IPS DF 19.7 (cell line): ENCODE measurements at regions not wholly inside any gene's neighbourhood (a gene's known extent, or its start where the extent isn't known, plus 50 kb on each side); places are given as distances from the start of the nearest gene placed in this dataset.
"Not testable (repeated sequence)": the region's sequence is repeated elsewhere in the genome, so short reads cannot be mapped to it uniquely, and the experiment has no call there.

Source experiments
- DNase-seq: peaks from one replicate; pipeline ENCODE4 v3.0.0-alpha.2; 2013; ENCODE audit warnings: low read depth, low spot score

DNA sequence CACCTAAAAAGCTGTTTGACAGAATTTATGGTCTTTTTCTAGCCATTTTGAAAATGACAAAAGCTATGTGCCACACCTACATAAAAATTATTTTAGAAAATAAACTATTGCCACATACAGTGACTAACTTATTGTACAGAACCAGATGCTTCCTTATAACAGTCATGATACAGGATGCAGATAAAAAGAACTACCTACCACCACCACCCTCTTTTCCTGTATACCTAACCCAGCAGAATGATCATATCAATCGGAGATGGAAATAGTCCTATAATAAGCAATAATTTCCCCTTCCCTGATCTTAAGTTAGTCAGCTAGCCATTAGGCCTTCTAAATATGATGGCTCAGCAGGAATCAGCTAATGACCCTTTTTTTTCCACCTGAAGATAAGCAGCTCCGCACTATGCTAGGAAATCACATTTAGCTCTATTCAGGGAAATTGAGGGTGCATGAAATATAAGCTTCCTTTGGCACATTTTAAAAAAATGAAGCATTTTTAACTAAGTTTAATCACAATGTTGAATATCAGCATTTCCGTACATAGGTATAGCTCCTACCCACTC, 155.5 kb upstream of the SETMAR start:
- no peak for DNase-seq

DNA sequence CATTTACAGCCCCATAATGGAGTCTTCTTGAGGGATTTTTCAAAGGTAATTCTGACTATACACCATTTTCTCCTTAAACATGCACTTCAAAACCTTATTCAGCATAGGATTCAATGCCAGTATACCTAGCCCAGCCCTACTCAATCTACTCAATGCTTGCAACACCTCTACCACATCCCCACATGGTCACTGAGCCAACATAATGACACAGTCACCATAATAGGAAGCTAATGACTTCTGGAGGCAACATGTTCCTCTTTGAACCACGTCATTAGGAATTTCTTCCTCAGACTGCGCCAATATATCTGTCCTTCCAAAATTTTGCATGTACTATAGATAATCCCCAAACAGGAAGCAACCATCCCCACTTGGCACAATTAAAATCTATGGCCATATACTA, 153.9 kb upstream of the SETMAR start:
- no peak for DNase-seq

GRCh38 chr3:4150816-4151215, 152.4 kb upstream of the SETMAR start:
- DNase-seq = no peak

DNA sequence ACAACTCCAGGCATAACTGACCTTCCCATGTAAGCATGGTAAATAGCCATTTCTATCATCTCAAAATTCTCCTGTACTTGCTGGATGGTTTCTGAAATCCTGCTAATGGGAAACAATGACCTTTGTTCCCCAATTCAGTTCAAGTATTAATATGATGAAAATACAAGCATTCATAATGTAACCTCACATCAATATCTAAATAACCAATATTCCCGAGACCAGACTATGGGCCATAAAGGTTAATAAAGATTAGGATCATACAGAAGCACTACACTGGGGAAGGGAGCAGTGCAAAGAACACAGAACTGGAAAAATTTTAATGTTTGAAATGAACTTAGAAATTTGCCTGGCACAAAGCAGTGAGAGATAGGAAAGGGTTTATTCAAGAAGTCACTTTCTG, 151.3 kb upstream of the SETMAR start:
- DNase-seq = no peak

DNA sequence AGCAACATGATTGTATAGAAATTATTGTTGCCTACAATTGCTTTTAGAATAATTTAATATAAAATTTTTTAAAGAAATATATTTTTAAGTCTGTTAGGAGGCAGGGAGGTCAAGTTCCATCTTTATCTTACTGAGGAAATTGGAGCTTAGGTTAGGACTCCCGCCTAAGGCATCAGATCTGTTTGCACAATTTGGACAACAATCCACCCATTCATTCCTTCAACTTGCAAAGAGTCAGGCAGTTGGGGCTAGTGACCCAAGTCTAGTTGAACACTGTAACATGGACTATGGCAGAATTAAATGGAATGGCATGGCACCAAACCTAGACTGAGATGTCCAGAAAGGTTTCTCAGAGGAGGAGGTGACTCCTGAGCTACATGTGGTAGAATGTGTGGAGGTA, 149.4 kb upstream of the SETMAR start:
- DNase-seq = no peak

- no peak for DNase-seq
Measured at GRCh38 chr3:4158329-4158728, 144.8 kb upstream of the SETMAR start.

GRCh38 chr3:4162096-4162495, 141.1 kb upstream of the SETMAR start:
- DNase-seq = no peak

DNA sequence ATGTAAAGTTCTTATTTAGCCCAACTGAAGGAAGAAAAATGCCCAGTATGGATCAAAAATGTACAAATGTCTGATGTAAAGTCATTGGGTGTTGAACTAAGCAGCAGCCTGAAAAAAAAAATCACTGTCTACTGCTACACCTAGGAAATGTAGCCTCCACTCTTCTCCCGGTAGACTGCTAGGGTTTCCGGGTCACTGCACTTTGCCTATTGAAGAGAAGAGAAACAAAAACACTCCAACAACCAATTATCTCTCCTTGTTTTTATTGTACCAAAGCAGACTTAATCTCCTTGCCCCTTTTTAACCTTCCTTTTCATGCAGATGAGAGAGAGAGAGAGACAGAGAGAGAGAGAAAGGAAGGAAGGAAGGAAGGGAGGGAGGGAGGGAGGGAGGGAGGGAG, 140.2 kb upstream of the SETMAR start:
- DNase-seq = no peak

- no peak for DNase-seq
Measured at GRCh38 chr3:4166540-4166939, 136.6 kb upstream of the SETMAR start.

GRCh38 chr3:4167230-4167629, 135.9 kb upstream of the SETMAR start:
- DNase-seq = not testable (repeated sequence)

- DNase-seq = no peak
Measured at GRCh38 chr3:4174791-4175190, 128.4 kb upstream of the SETMAR start.

GRCh38 chr3:4191971-4192370, 111.2 kb upstream of the SETMAR start:
- no peak for DNase-seq

- no peak for DNase-seq
Measured at GRCh38 chr3:4195006-4195405, 108.2 kb upstream of the SETMAR start.

- DNase-seq = no peak
Measured at GRCh38 chr3:4196506-4197147, 106.5 kb upstream of the SETMAR start.

DNA sequence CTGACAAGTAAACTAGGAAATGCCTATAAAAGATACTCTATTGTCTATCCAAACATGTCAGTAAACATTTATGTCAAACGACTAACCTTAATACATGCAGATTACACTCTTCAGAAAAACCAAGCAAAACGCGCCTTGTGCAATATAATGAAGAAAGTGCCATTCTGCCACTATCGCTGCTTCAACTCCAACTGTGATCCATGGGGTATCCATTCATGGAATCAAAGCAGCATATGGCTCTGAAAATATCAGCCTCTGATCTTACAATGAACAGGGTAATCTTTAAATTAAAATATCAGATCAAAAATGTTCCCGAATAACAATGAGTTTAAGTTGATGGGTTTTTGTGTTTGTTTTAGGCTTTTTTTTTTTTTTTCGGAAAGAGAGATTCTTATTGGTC, 105.5 kb upstream of the SETMAR start:
- no peak for DNase-seq

DNA sequence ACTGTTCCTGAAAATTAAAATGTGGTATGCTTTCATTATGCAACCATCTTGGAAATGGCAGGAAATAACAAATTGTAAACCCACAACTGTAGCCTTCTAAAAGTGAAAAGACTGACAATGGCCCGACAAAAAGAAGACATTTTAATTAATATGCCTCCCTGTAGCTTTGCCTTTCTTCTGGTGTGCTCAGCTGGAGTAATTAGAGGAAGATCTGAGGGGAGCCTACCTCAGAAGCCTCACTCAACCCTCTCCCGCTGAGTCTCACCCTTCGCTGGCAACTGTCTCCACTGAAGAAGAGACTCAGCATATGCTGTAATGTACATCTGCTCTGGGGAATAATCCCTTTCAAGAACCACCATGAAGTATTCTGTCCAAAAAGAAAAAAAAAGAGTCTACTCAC, 104.7 kb upstream of the SETMAR start:
- no peak for DNase-seq

DNA sequence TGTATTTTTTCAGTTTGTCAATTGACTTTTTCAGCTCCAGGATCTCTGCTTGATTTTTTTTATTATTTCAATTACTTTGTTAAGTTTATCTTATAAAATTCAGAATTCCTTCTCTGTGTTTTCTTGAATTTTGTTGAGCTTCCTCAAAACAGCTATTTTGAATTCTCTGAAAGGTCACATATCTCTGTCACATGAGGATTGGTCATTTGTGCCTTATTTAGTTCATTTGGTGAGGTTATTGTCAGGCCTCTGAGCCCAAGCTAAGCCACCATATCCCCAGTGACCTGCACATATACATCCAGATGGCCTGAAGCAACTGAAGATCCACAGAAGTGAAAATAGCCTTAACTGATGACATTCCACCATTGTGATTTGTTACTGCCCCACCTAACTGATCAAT, 98.4 kb upstream of the SETMAR start:
- not testable (repeated sequence) for DNase-seq

- DNase-seq = no peak
Measured at GRCh38 chr3:4207672-4208071, 95.5 kb upstream of the SETMAR start.

GRCh38 chr3:4208556-4208955, 94.6 kb upstream of the SETMAR start:
- DNase-seq = no peak

DNA sequence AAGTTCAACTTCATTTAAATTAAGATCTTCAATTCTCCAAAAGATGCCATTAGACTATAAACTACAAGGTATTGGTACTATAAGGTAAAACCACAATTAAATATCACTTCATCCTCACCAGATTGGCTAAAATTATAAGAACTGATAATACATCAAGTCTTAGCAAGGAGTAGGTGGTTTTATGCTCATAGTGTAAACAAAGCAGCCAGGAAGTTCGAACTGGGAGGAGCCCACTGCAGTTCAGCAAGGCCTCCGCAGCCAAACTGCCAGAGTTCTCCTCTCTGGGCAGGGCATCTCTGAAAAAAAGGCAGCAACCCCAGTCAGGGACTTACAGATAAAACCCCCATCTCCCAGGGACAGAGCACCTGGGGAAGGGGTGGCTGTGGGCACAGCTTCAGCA, 91.6 kb upstream of the SETMAR start:
- no peak for DNase-seq

DNA sequence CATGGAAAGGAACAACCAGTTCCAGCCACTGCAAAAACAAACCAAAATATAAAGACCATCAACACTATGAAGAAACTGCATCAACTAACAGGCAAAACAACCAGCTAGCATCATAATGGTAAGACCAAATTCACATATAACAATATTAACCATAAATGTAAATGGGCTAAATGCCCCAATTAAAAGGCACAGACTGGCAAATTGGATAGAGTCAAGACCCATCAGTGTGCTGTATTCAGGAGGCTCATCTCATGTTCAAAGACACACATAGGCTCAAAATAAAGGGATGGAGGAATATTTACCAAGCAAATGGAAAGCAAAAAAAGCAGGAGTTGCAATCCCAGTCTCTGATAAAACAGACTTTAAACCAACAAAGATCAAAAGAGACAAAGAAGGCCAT, 89.7 kb upstream of the SETMAR start:
- DNase-seq = not testable (repeated sequence)

DNA sequence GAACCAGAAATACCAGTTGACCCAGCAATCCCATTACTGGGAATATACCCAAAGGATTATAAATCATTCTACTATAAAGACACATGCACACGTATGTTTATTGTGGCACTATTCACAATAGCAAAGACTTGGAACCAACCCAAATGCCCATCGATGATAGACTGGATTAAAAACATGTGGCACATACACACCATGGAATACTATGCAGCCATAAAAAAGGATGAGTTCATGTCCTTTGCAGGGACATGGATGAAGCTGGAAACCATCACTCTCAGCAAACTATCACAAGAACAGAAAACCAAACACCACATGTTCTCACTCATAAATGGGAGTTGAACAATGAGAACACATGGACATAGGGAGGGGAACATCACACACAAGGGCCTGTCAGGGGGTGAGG, 86.2 kb upstream of the SETMAR start:
- not testable (repeated sequence) for DNase-seq

GRCh38 chr3:4218456-4219226, 84.5 kb upstream of the SETMAR start:
- no peak for DNase-seq
